HG02885 (cell line): ENCODE measurements at regions not wholly inside any gene's neighbourhood (a gene's known extent, or its start where the extent isn't known, plus 50 kb on each side); places are given as distances from the start of the nearest gene placed in this dataset.
"Not testable (repeated sequence)": the region's sequence is repeated elsewhere in the genome, so short reads cannot be mapped to it uniquely, and the experiment has no call there.

Source experiments
- ATAC-seq: cut with Tn5 transposase; IDR thresholded peaks from one replicate; pipeline ENCODE4 v1.9.1; 2021; ENCODE audit warnings: mild to moderate bottlenecking; ENCODE audit not compliant: unreplicated experiment, poor library complexity

- ATAC-seq = no peak
Observed at GRCh38 chr5:104095527-104095926, 532.9 kb upstream of the NUDT12 start.

DNA sequence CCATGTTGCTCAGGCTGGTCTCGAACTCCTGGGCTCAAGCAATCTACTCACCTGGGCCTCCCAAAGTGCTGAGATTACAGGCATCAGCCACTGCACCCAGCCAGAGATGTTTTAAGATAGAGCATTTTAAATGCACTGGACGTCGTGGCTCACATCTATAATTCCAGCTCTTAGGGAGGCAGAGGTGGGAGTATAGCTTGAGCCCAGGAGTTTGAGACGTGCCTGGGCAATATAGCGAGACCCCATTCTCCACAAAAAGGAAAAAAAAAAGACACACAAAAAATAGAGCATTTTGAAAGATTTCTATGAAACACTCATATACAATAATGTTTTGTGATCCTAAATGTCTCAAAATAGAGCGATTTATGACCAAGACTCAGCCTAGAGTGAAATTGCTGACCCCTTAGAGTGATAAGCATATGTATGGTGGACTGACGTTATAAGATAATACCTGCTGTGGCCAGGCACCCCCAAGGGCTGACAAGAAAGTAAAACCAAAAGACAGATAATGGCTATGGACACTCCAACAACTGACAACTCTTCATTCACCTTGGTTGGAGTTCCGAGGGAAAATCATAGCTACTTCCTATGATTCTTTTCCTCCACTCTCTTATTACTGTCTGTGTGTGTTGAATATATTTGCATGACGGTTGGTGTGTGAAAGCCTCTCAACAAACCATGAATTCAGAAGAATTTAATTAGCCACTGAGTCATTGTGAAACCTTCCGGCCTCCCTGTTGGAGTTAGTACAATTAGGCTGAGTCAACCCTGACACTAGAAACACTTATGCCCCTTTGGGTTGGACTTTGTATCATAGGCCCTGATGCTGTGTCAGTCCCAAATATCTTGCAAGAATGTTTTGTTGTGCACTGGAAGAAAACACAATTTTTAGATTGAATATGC, 526.5 kb upstream of the NUDT12 start:
- ATAC-seq = peak; percentile 73

DNA sequence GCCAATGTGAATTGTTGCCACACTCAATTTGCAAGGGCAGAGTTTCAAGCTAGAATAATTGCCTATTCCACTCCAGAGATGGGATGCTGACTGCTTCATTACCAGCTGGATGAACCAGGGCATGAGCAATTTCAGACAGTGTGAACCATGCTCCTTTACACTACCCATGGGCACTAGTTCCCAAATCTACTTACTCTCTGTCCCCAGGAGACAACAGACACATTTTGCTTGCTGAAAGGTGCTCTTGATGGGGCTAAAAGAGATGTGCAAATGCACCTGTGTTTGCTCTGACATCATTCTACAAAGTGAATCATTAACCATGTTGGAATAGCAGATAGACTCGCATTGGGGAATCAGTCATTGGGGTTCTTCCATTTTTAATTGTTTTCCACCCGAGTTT, 522.3 kb upstream of the NUDT12 start:
- ATAC-seq = no peak

DNA sequence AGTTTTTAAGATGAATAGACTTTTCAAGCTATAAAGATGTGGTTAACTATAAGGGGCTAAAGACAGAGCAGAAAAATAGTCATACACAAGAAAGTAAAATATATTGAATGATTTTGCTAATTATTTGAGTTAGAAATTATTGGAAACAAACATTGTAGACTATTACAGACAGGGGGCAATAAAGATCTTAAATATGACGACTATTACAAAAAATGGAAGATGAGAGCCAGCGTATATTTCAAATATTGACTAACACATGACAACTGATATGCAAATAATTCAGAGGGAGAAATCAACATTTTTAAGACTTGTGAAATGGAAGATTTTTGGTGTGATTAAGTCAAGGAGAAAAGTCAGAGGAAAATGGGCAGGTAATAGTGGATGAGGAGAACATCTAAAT, 520.2 kb upstream of the NUDT12 start:
- ATAC-seq = no peak

DNA sequence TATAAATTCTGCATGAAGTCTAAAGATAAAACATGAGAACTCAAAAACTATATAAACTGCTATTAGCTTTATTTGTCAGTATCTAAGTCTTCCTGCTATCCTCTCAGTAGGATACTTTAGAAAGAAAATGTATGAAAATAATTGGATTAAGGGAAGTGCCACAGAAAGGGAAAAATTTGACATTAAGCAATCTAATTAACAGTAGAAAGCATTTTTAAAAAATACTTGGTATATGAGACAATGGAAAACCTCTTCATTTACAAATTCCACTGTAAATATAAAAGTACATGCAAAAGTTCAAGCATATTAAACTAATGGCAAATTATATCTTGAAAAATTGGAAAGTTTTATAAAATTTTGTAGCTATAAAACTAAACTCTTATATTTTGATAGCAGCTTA, 518.6 kb upstream of the NUDT12 start:
- ATAC-seq = no peak

DNA sequence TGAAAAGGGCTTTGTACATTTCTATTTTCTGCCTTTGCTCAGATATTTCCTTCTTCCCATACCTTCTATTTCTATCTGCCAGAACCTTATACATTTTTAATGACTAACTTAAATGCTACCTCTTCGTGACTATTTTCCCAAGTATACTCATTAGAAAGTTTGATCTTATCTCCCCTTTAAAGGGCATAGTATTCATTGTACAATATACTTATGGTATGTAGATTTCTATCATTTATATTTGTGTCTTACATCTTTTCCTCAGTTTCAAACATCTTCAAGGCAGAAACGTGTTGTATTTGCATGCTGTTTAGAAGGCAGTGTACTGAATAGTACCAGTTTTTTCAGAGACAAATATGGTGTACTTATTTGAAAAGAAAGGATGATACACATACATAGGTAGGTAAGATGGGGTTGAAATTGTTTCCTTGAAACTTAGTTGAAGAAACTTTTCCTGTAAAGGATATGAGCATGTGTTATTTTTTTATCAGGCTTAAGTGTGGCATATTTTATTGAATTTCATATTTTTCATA, 518.1 kb upstream of the NUDT12 start:
- no peak for ATAC-seq

GRCh38 chr5:104079861-104080645, 517.5 kb upstream of the NUDT12 start:
- ATAC-seq = not testable (repeated sequence)

- no peak for ATAC-seq
Observed at GRCh38 chr5:104071887-104072286, 509.3 kb upstream of the NUDT12 start.

GRCh38 chr5:104062621-104063377, 500.2 kb upstream of the NUDT12 start:
- no peak for ATAC-seq

- ATAC-seq = no peak
Observed at GRCh38 chr5:104061707-104062106, 499.1 kb upstream of the NUDT12 start.

- no peak for ATAC-seq
Observed at GRCh38 chr5:104053353-104053649, 490.7 kb upstream of the NUDT12 start.

DNA sequence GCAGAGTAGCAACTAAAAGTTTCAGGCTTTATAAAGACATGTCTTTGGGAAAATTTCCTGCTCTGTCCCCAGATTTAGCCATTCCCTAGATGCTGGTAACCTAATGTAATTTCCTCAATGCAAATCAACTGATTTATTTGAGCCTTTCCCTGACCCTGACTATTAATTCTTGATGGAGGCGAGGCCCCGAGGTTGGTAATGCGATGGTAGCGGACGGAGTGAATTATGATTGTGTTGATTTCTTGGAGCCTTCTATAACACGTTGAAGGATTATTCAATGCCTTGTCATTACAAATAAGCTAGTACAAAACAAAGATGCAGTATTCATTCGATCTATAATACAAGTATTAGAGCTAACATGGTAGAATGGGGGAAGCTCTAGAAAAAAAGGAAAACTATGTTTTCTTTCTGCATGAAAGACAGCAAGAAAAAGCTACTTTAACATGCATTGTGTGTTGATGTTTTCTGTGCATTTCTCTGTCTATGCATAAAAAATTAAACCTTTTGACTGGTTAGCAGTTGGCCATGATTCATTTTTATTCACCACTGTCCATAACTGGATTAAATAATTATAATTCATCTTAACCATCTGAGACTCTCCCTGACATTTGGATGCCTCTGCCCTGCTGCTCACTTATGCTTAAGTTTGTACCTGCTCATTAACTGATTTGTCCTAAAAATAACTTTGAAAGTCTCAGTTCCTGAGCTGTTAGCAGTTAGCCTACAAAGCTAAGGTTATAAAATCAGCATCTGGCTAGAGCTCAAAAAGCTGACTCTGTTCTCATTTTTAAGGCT, 490.2 kb upstream of the NUDT12 start:
- no peak for ATAC-seq

- no peak for ATAC-seq
Observed at GRCh38 chr5:104050436-104050835, 487.8 kb upstream of the NUDT12 start.

DNA sequence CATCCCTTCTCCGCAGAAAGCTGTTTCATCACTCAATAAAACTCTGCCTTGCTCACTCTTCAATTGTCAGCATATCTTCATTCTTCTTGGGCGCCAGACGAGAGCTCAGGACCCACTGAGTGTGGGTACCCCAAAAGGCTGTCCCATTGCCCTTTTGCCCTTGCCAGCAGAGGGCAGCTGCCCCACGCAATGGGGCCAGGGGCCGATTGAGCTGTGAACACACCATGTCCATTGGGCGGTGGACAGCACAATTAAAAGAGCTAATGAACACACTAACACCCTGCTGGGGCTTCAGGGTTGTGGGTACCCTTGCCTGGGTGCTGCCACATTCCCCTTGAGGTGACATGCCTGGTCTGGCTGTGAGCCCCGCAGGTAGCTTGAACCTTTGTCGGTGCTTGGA, 487.2 kb upstream of the NUDT12 start:
- no peak for ATAC-seq

DNA sequence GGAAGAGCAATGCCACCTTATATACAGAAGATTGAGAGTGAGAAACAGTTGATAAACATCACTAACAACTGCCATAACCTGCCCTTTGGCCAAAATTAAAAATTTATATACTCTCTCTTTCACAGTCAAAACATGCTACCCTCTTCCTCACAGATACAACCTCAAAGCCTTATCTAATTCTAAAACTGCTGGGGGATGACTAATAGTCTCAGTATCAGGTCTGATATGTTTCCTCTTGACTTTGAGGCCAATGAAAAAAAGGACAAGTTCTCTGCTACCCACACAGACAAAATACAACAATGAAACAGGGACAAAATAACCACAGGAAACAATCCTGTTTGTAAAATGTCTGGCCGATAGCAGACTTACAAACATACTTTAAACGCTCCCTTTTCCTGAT, 485.6 kb upstream of the NUDT12 start:
- ATAC-seq = no peak

DNA sequence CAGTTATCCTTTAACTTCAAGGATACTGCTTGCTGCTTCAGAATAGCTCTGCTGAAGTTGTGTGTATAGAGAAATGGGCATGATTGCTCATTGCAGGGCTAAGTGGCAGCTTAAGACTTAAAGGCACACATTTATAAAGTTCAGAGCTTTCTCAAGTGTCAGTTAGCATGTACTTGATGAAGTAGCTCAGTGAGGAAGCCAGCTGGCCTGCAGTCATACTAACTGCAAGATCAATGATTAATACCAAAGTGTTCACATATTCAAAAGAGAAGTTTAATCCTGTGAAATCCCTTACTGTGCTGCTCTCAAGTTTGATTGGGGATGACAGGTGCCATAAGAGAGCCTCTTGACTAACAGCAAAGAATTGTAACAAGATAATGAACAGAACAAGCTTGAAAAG, 483.4 kb upstream of the NUDT12 start:
- no peak for ATAC-seq

- not testable (repeated sequence) for ATAC-seq
Observed at GRCh38 chr5:104039871-104040270, 477.3 kb upstream of the NUDT12 start.

DNA sequence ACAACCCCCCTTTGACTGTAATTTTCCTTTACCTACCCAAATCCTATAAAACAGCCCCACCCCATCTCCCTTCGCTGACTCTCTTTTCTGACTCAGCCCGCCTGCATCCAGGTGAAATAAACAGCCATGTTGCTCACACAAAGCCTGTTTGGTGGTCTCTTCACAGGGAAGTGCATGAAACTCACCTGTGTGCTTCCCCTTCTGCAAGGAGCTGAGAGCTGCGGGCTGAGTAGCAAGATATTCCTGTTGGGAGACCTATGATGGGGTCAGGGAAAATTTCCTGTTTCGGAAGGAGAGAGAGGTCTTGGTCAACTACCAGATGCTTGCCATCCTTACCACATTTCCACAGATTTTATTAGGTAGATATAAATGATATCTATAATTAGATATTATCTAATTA, 474.5 kb upstream of the NUDT12 start:
- not testable (repeated sequence) for ATAC-seq

- not testable (repeated sequence) for ATAC-seq
Observed at GRCh38 chr5:104033186-104033585, 470.6 kb upstream of the NUDT12 start.

GRCh38 chr5:104024538-104024937, 461.9 kb upstream of the NUDT12 start:
- no peak for ATAC-seq
